NCI-H1930 (cell line): ENCODE measurements at regions not wholly inside any gene's neighbourhood (a gene's known extent, or its start where the extent isn't known, plus 50 kb on each side); places are given as distances from the start of the nearest gene placed in this dataset.

Experiments
- DNase-seq, 2 experiments: peaks; one replicate each; lab custom pipeline; 2025; lab: John Stamatoyannopoulos, UW

- DNase-seq = no peak
Measured at GRCh38 chrX:146144039-146144438, 326.4 kb downstream of the SLITRK2 start.

- DNase-seq = no peak
Measured at GRCh38 chrX:146154191-146154590, 336.6 kb downstream of the SLITRK2 start.

GRCh38 chrX:146160443-146161203, 343.0 kb downstream of the SLITRK2 start:
- DNase-seq = no peak

- DNase-seq = no peak
Measured at GRCh38 chrX:146173742-146174141, 356.1 kb downstream of the SLITRK2 start.

- no peak for DNase-seq
Measured at GRCh38 chrX:146181858-146182257, 364.2 kb downstream of the SLITRK2 start.

GRCh38 chrX:146186540-146186939, 368.9 kb downstream of the SLITRK2 start:
- DNase-seq = no peak

- no peak for DNase-seq
Measured at GRCh38 chrX:146189371-146189770, 371.7 kb downstream of the SLITRK2 start.

- DNase-seq = no peak
Measured at GRCh38 chrX:146208821-146209220, 391.2 kb downstream of the SLITRK2 start.

- no peak for DNase-seq
Measured at GRCh38 chrX:146224442-146224841, 406.8 kb downstream of the SLITRK2 start.

GRCh38 chrX:146238173-146238572, 420.5 kb downstream of the SLITRK2 start:
- no peak for DNase-seq

GRCh38 chrX:146241902-146242301, 424.3 kb downstream of the SLITRK2 start:
- DNase-seq = no peak

GRCh38 chrX:146243041-146243440, 425.4 kb downstream of the SLITRK2 start:
- DNase-seq = no peak

GRCh38 chrX:146259207-146259606, 441.6 kb downstream of the SLITRK2 start:
- DNase-seq = no peak

- DNase-seq = no peak
Measured at GRCh38 chrX:146264763-146265375, 447.2 kb downstream of the SLITRK2 start.

GRCh38 chrX:146278381-146278780, 460.8 kb downstream of the SLITRK2 start:
- no peak for DNase-seq
